Endothelial cell of umbilical vein (primary cell): ENCODE measurements at regions not wholly inside any gene's neighbourhood (a gene's known extent, or its start where the extent isn't known, plus 50 kb on each side); places are given as distances from the start of the nearest gene placed in this dataset.

Source experiments
- BruUV-seq: library from RNA; stranded (reverse); fragments of 400-500 nt; replicated peaks from 2 replicates; lab custom pipeline; 2021; lab: Mats Ljungman, UMichigan
- CTCF ChIA-PET: fragments of 300-600, 350-600 bp; sonication (Branson Sonifier 250); formaldehyde crosslinking; loops from one replicate; lab custom pipeline; 2021; ENCODE audit warnings: antibody characterized with exemption, inconsistent platforms; lab: Charles Lee
- POLR2A ChIA-PET: fragments of 300-600, 350-600 bp; sonication (Branson Sonifier 250); formaldehyde crosslinking; loops from one replicate; lab custom pipeline; 2021; ENCODE audit warnings: antibody characterized with exemption, inconsistent platforms; lab: Charles Lee
- DNase-seq: peaks from one replicate; pipeline ENCODE4 v3.0.0-alpha.2; 2011; ENCODE audit warnings: low read depth, low spot score
- FAIRE-seq: peaks from 2 replicates; lab custom pipeline; 2011; peaks lifted over from hg19 to GRCh38; lab: Jason Lieb, UNC
- H2AFZ ChIP-seq: 2 replicates; pipeline ENCODE4 v1.6.0; 2012; ENCODE audit warnings: low read depth, low read length, control low read depth, inconsistent platforms
- H3K27ac ChIP-seq: 2 replicates; pipeline ENCODE4 v1.5.1; 2011; ENCODE audit warnings: low read depth, mild to moderate bottlenecking, control low read depth, low read length, moderate library complexity; ENCODE audit not compliant: insufficient read depth
- H3K27me3 ChIP-seq, 2 experiments: 2 replicates each; pipeline versions ENCODE4 v1.6.0 to v1.6.1; 2011; ENCODE audit warnings: low read length in 2 of 2, mixed read lengths in 1 of 2; ENCODE audit not compliant: control insufficient read depth in 2 of 2, insufficient read depth in 2 of 2
- H3K36me3 ChIP-seq, 2 experiments: 2 replicates in 1 of 2; 3 replicates in 1 of 2; pipeline ENCODE4 v1.5.1; 2011; ENCODE audit warnings: low read length in 2 of 2, mild to moderate bottlenecking in 1 of 2, moderate library complexity in 1 of 2; ENCODE audit not compliant: control insufficient read depth in 2 of 2, insufficient read depth in 2 of 2; ENCODE audit errors: extremely low read depth in 1 of 2
- H3K4me1 ChIP-seq: 3 replicates; pipeline ENCODE4 v1.5.1; 2011; ENCODE audit warnings: mild to moderate bottlenecking, low read length; ENCODE audit not compliant: control insufficient read depth, insufficient read depth; ENCODE audit errors: extremely low read depth
- H3K4me2 ChIP-seq: 2 replicates; pipeline ENCODE4 v1.6.1; 2011; ENCODE audit warnings: low read length, control low read depth, mixed read lengths; ENCODE audit not compliant: insufficient read depth
- H3K4me3 ChIP-seq, 3 experiments: fragments of 200-600 bp in 1 of 3; sonication (generic), shearing (Covaris generic) in 1 of 3; replicated peaks in 1 of 3; 2 replicates each; pipeline ENCODE4 v1.5.1; 2011 to 2016; ENCODE audit warnings: control low read depth in 3 of 3, low read length in 3 of 3, mild to moderate bottlenecking in 2 of 3, inconsistent platforms in 1 of 3, low read depth in 1 of 3, moderate library complexity in 1 of 3; ENCODE audit not compliant: insufficient read depth in 1 of 3
- H3K79me2 ChIP-seq: 2 replicates; pipeline ENCODE4 v1.6.0; 2012; ENCODE audit warnings: low read length, inconsistent platforms; ENCODE audit not compliant: control insufficient read depth, insufficient read depth
- H3K9ac ChIP-seq: replicated peaks from 2 replicates; pipeline ENCODE3; 2011; ENCODE audit warnings: low read length, control low read depth; ENCODE audit not compliant: insufficient read depth; ENCODE audit errors: extremely low read depth
- H3K9me1 ChIP-seq: replicated peaks from 3 replicates; pipeline ENCODE4 v1.6.0; 2011; ENCODE audit warnings: mild to moderate bottlenecking, low read length; ENCODE audit not compliant: control insufficient read depth, insufficient read depth; ENCODE audit errors: extremely low read depth
- H3K9me3 ChIP-seq: replicated peaks from 2 replicates; pipeline ENCODE4 v1.5.1; 2012; ENCODE audit warnings: low read length, inconsistent platforms; ENCODE audit not compliant: control insufficient read depth, insufficient read depth
- H4K20me1 ChIP-seq: replicated peaks from 2 replicates; pipeline ENCODE3; 2011; ENCODE audit warnings: mild to moderate bottlenecking, low read length; ENCODE audit not compliant: control insufficient read depth, insufficient read depth; ENCODE audit errors: extremely low read depth
- EZH2 ChIP-seq: IDR thresholded peaks from 2 replicates; pipeline ENCODE4 v1.6.1; 2012; ENCODE audit warnings: borderline replicate concordance, low read depth, mild to moderate bottlenecking, moderate library complexity, low read length, inconsistent platforms; ENCODE audit not compliant: severe bottlenecking
- FOS ChIP-seq: IDR thresholded peaks from 2 replicates; pipeline ENCODE4 v1.6.1; 2011; ENCODE audit warnings: mild to moderate bottlenecking, low read length, moderate library complexity, borderline replicate concordance; ENCODE audit not compliant: insufficient read depth
- GATA2 ChIP-seq: IDR thresholded peaks from 2 replicates; pipeline ENCODE4 v1.7.0; 2011; ENCODE audit warnings: low read depth, mild to moderate bottlenecking, moderate library complexity, mixed read lengths, low read length; ENCODE audit not compliant: insufficient read length, insufficient read depth
- JUN ChIP-seq: IDR thresholded peaks from 2 replicates; pipeline ENCODE4 v1.6.1; 2011; ENCODE audit warnings: borderline replicate concordance, low read depth; ENCODE audit not compliant: insufficient read length, insufficient read depth
- MYC ChIP-seq: IDR thresholded peaks from one replicate; pipeline ENCODE4 v1.6.1; 2011; ENCODE audit warnings: mild to moderate bottlenecking, low read depth, low read length
- POLR2A ChIP-seq: IDR thresholded peaks from 2 replicates; pipeline ENCODE4 v1.6.1; 2012; ENCODE audit warnings: low read depth, mild to moderate bottlenecking, control low read depth, low read length
- POLR2AphosphoS5 ChIP-seq: IDR thresholded peaks from 2 replicates; pipeline ENCODE4 v1.6.1; 2012; ENCODE audit warnings: low read depth, mild to moderate bottlenecking, control low read depth, low read length, moderate library complexity; ENCODE audit not compliant: insufficient read depth
- dilution Hi-C: fragments of 300-500 bp; cut with MboI; formaldehyde crosslinking; loops from one replicate; pipeline ENCODE4 v1.15.0; 2019; ENCODE audit warnings: low sequenced_read_pairs; ENCODE audit not compliant: extremely low pct_ligation_motif_present
- intact Hi-C: fragments of 100-400 bp; cut with micrococcal nuclease; formaldehyde crosslinking; loops from one replicate; pipeline ENCODE4 v1.10.0; 2022
- TF ChIP-seq, protein P1 (sequence below), 2 donors: IDR thresholded peaks; 1 replicate in 1 of 2; 2 replicates in 1 of 2; pipeline ENCODE4 v1.5.1; 2011; ENCODE audit warnings: low read length in 2 of 2, mild to moderate bottlenecking in 2 of 2, moderate library complexity in 2 of 2, control low read depth in 1 of 2, inconsistent platforms in 1 of 2, low read depth in 1 of 2; ENCODE audit not compliant: insufficient read depth in 1 of 2; ENCODE audit errors: extremely low read depth in 1 of 2

DNA sequence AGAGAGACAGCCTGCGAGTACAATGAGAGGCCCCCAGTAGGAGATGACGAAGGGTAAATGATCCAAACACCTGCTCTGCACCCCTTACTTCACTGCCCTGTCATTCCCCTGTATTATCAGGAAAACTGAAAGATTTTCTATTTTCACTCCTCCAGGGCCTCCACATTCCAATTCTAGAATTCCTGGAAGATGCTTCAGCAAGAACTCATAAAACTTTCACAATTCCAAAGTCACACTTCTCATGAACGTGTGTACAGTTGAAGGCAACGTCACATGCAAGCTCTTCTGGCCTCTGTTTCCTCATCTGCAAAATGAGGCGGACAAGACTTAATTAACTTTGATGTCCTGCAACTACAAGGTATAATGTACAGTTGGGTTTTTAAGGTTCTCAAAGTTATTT lies 62.8 kb upstream of the SPATA12 start:
- no peak overlapping the region for H3K9ac ChIP-seq
- no peak overlapping the region for H3K4me3 ChIP-seq
- no peaks in the 10 kb centered on the region for H4K20me1 ChIP-seq
- POLR2A ChIA-PET, result no interaction called here
- dilution Hi-C loops, result no loop called here
- no peaks in the 10 kb centered on the region for H3K9me3 ChIP-seq
- BruUV-seq, result no TSS peak
- no peak overlapping the region for H3K4me2 ChIP-seq
- no peaks in the 10 kb centered on the region for H3K27me3 ChIP-seq
- H2AFZ ChIP-seq, result no peak overlapping the region
- no peak overlapping the region for H3K27ac ChIP-seq
- intact Hi-C loops, result loop anchor here (2.0 to 10.0 kb wide), 4 partner anchors 105 to 229 kb away; partner anchors contain the start of gene APPL1
- H3K9me1 ChIP-seq, result no peaks in the 10 kb centered on the region
- no peaks in the 10 kb centered on the region for H3K36me3 ChIP-seq
- DNase-seq (no peak), FAIRE-seq (no peak)
- peaks cover 3% of the 10 kb centered on the region for H3K4me1 ChIP-seq
- TF ChIP-seq GATA2 (no peak), POLR2AphosphoS5 (no peak), JUN (no peak), EZH2 (no peak), FOS (no peak), MYC (no peak), POLR2A (no peak)
- TF ChIP-seq, protein P1, sequence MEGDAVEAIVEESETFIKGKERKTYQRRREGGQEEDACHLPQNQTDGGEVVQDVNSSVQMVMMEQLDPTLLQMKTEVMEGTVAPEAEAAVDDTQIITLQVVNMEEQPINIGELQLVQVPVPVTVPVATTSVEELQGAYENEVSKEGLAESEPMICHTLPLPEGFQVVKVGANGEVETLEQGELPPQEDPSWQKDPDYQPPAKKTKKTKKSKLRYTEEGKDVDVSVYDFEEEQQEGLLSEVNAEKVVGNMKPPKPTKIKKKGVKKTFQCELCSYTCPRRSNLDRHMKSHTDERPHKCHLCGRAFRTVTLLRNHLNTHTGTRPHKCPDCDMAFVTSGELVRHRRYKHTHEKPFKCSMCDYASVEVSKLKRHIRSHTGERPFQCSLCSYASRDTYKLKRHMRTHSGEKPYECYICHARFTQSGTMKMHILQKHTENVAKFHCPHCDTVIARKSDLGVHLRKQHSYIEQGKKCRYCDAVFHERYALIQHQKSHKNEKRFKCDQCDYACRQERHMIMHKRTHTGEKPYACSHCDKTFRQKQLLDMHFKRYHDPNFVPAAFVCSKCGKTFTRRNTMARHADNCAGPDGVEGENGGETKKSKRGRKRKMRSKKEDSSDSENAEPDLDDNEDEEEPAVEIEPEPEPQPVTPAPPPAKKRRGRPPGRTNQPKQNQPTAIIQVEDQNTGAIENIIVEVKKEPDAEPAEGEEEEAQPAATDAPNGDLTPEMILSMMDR (IDR thresholded peaks at IDR 0.05; ENCODE audit: extremely low read depth in 1 of 2, insufficient read depth in 1 of 2, low read depth in 1 of 2, low read length in 2 of 2), result no peak
- no peaks in the 10 kb centered on the region for H3K79me2 ChIP-seq
- CTCF ChIA-PET, result interaction anchor here (0.7 to 2.1 kb wide), 4 partner anchors 9 to 408 kb away, joined by 3 to 10 read pairs (median 6); no protein-coding TSS in a partner anchor
